Kasumi-1 (cell line): ENCODE measurements at regions not wholly inside any gene's neighbourhood (a gene's known extent, or its start where the extent isn't known, plus 50 kb on each side); places are given as distances from the start of the nearest gene placed in this dataset.
"Not testable (repeated sequence)": the region's sequence is repeated elsewhere in the genome, so short reads cannot be mapped to it uniquely, and the experiment has no call there.

ENCODE experiments used
- DNase-seq, 2 experiments: peaks; one replicate each; lab custom pipeline; 2025; lab: John Stamatoyannopoulos, UW

DNA sequence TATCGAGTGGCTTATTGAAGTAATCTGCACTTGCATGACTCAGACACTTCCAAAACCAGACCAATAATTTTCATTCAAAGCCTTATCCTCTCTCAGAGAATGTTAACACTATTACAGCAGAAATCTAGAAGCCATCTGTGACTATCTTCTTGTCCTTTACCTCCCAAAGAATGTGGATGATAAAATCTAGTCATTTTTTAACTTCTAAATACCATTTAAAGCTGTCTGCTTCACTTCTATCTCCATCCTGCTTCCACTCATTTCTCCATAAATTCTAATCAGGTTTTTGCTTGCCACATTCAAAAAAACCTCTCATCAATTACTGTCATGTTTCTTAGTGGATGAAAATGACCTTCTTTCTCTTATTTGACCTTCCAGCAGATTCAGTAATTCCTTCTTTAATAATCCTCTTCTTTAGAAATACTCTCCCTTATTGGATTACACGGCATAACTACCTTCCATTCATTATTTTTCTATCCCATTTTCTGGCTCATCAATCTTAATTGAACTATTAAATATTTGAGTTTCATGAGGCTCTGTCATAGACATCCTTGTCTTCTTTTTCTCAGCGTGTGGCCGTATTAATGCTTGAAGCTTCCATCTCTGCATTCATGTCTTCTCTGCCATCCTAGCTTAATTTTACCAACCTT lies 1999.4 kb downstream of the MRPL39 start:
- no peak for DNase-seq

DNA sequence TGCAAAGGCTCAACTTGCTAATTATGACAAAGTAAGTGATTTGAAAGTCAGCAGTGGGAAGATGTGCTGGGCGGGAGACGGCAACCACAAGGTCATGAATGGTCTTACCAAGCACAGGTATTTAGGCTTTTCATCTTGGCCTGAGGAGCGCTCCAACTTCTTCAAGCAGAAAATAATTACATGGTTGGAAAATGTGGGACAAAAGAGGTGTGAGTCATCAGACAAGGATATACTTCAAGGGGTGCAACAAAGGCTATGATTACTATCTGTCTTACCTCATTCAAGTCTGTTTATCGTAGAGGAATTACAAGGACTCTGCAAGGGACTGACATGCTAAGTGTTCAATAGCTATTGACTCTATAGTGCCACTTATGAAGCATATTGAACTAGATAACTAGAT lies 2005.7 kb downstream of the MRPL39 start:
- no peak for DNase-seq

DNA sequence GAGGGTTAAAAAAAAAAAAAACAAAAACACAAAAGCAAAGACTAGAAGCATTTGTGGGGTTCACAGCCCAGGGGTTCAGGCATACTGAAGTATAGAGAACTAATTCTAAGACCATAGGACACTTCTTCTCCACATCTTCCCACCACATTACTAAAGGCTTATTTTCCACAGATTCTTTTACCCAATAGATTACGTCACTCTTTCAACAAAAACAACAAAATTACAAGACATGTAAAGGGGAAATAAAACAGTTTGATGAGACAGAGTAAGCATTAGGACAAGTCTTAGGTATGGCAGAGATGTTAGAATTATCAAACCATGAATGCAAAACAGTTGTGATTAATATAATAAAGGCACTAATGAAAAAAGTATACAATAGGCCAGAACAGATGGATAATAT lies 2013.7 kb downstream of the MRPL39 start:
- no peak for DNase-seq

DNA sequence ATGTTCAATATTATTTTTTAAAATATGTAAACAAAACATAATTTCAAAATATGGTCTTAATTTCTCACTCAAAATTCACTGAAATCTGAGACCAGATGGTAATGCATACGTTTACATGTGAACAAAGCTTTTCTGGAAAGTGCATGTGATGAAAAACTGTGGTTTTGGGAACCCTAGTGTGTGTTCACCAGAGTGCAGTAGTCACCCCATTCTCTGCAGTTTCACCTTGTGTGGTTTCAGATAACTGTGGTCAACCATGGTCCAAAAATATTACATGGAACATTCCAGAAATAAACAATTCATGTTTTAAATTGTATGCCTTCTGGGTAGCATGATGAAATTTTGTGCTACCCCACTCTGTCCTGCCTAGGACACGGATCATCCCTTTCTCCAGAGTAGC lies 2021.9 kb downstream of the MRPL39 start:
- DNase-seq = no peak

DNA sequence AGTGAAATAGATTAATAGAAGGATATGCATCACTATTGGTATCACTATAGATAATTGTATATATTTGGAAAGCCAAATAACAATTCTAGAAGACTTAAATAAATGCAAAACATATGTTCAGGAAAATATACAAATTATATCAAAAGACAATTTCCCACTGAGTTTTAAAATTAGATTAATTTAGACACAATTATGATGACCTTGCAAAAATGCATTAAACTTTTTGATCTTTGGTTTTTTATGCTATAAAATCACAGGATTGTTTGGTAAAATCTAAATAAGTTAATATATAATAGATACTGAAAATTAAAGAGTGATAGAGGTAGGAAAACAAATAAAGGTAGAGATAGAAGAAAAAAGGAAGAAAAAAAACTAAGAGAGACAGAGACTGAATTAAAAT lies 2027.7 kb downstream of the MRPL39 start:
- no peak for DNase-seq

DNA sequence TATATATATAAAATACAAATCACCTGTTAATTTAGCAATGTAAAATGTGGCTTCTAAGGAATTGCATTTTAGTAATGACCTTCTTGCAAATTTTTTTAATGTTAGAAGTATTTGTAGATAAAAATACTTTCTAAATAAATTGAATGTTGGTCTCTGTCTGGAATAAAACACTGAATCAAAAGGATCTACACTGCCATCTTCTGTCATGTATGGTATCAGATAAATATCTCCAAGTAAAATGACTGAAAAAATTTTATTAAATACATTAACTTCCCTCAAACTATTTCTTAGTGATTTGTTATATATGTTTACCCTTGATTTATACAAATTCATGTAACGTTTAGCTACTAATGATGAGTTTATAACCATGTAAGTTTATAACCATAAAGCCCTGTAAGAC lies 2029.3 kb downstream of the MRPL39 start:
- peak; percentile 0 to 43 for DNase-seq

DNA sequence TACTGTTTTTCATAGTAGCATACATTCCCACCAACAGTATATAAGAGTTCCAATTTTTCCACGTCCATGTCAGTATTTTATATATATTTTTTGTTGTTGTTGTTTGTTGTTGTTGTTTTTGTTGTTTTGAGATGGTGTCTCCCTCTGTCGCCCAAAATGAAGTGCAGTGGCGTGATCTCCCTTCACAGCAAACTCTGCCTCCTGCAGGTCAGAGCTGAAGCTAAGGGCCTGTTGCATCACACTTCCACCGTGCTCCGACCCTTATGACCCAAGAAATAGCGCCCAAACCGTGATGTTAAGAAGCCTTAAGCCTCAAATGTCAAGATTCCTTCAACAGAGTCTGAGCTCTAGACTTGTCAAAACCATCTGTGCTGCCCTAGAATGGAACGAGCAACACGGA lies 2032.3 kb downstream of the MRPL39 start:
- no peak for DNase-seq

DNA sequence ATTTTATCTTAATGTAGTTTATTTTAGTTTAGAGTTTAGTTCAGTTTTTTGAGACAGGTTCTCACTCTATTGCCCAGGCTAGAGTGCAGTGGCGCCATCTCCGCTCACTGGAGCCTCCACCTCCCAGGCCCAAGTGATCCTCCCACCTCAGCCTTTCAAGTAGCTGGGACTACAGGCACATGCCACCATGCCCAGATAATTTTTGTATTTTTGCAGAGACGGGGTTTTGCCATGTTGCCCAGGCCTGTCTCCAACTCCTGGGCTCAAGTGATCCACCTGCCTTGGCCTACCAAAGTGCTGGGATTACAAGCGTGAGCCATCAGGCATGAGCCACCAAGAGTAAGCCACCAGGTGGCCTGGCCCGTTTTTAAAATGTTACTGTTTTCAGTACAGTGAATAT lies 2058.4 kb downstream of the MRPL39 start:
- DNase-seq = not testable (repeated sequence)

DNA sequence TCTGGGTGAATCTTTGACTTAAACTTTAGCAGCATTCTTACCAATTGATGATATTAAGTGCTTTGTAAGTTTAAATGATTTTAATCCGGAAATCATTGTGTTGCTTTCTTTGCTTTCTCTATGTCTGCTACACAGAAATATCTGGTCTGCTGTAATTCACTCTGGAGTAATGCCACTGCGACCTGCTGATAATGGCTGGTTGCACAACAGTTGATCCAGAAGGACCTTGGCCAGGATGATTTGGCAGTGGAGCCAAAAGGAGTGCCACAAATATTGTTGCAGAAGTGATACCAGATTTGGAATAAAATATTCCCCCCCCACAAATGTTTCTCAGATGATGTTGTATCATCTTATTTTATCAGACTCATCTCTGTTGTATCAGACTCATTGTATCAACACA lies 2063.9 kb downstream of the MRPL39 start:
- DNase-seq = no peak

DNA sequence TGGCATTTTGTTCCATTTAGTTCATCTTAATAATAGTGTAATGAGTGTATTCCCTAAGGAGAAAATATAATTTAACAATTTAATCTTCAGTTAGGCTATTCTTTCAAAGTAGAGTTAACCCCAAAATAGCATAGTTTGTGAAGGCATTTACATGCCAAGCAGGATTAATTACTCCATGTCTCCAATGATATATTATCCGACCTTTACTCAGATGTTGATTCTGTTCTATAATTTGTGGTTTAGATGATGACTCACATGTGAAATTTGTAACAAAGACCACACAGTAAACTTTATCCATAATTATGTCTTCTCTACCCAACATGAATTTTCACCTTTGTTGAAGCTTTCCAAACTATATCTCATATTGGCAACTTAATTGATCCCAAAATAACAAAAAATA lies 2065.2 kb downstream of the MRPL39 start:
- no peak for DNase-seq

DNA sequence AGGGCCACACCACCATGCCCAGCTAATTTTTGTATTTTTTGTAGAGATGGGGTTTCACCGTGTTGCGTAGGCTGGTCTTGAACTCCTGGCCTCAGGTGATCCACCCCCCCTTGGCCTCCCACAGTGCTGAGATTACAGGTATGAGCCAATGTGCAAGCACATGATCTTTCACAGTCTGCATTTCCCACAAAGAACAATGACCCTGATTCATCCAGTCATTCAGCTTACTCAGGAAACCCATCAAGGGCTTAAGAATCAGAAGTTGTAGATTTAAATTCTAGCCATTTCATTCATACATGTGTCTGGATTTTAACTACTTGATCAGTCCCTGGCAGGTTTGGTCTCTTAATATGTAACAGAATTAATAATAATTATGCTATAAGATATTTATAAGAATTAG lies 2065.7 kb downstream of the MRPL39 start:
- DNase-seq = no peak

DNA sequence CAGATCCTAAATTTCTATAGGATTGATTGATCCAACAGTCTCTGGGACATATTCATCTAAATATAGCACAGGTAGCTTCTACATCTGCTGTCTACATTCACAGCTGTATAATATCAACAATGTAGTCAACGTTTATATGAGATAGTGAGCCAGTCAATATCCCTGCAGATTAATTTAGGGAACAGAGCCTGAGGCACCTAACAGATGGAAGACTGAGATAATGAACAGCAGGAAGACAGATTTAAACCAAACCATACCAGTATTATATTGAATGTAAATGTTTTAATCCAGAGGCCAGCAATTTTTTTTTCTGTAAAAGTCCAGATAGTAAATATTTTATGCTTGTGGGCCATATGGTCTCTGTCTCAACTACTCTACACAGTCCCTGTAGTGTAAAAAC lies 2072.4 kb downstream of the MRPL39 start:
- no peak for DNase-seq

DNA sequence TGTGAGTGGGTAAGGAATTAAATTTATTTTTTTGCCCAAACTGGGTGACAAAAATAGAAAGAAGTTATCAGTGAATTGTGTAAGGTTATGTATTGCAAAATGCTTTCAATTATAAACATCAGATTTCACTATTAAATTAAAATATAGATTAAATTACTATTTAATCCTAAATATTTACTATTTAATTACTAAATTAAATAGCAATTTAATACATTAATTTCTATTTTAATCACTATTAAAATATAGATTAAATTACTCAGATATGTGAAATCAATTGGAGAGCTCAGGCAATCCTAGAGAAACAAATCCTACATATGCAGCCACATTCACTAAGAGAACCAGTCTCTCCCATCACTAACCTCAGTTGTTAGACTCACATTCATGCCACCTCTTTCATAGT lies 2075.8 kb downstream of the MRPL39 start:
- DNase-seq = no peak

DNA sequence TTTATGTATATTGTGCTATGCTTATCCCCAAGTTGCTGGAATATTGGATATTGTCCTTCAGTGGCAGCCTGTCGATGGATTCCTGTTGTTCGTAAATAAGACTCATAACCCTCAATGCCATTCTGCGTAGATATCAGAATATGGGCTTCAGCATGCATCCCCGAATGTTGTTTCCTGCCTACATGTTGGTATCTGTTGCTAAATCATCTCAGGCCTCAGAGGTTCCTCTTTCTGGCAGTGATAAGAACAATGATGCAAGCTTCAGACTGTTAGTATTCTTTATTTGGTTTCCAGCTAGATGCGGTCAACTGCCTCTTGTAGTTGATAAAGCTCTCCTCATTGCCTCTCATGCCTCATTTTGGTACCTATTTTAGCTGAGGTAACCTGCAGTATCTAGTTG lies 2082.6 kb downstream of the MRPL39 start:
- DNase-seq = peak; percentile 98 to 99

DNA sequence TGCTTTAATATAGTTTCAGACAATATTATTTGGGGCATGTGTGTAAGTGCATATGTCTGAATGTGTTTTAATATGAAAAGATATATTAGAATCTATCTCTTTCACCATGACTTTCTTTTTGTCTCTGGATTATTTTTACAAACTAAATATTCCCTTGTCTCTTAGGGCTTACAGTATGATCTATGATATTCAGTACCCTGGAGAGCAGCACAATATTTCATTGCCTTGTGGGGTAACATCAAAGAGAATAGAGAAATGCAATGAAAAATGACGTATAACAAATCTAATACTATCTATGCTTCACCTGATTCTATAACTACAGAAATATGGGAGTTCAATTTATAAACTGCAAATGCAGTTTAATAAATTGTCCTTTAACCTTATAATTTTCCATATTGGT lies 2084.5 kb downstream of the MRPL39 start:
- DNase-seq = peak; percentile 29 to 52

DNA sequence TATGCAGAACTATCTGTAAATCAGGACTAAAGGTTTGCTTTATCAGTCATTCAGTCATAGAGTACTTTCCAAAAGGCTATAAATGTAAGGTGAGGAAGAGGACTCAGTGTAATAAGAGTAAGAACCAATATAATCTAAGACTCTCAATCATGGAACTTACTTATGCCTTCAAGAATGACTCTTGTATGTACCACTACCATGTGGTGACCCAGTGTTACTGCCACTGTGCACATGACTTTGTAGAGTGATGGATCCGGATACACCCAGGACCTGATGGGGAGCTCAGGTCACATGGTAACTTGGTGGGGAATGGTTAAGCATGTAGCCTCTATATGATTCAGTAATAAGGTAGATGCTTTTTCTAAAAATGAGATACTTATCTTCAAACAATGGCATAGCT lies 2099.8 kb downstream of the MRPL39 start:
- no peak for DNase-seq

DNA sequence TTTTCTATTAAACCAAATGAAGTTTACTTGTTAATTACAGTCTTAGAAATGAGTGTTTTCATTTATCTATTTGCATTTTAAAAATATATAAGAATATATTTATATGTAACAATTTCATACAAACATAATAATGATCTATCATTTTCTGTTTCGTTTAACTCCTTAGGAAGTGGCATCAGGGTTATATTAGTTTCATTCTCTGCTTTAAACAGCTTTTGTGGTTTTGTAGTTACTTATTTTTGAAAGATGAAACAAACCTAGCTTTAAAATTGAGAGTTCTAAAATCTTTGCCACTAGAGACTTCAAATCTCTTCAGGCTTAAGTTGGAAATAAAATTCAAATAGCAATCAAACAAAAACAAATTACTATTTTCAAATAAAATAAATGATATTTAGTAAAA lies 2110.6 kb downstream of the MRPL39 start:
- no peak for DNase-seq

DNA sequence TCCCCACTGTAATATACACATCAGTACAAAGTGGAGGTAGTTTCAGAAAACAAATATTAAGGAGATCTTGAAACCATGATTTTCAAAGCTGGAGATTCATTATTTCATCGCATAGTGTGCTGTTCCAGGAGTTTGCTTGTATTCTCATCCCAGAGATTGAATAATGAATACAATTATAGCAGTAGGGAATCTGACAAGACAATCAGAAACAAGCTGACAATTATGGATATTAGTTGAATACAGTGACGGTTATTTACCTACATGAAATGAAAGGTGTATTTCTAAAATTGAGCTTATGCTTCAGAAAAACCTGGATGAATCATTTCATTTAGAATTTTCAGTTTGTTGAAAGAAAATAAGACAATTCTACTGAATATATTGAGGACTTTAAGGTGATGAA lies 2119.0 kb downstream of the MRPL39 start:
- DNase-seq = no peak

DNA sequence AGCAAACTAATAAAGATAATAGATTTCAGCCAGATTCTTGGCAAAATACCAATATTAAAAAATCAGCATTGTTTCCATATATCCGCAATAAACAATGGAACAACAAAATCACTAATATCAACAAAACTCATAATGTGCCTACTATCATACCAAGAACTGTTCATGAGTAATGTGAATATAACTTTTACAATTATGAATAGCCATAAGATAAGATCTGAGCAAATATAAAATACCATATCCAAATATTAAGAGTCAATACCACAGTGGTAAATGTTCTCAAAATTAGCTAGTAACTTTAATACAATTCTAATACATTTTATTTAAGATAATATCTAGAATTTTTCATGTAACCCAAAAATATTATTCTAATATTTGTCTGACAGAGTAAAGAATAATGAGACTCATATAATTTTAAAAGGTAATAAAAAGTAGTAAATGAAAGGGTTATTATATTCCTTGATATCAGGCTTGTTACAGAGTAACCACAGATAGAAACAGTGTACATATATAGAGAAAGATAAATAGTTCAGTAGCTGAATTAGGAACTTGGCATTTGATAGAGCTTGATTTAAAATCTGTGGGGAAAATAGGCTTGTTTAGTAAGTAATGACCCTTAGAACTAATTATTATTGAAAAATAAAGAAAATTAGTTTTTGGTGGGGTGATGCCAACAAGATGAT lies 2126.6 kb downstream of the MRPL39 start:
- DNase-seq = no peak

DNA sequence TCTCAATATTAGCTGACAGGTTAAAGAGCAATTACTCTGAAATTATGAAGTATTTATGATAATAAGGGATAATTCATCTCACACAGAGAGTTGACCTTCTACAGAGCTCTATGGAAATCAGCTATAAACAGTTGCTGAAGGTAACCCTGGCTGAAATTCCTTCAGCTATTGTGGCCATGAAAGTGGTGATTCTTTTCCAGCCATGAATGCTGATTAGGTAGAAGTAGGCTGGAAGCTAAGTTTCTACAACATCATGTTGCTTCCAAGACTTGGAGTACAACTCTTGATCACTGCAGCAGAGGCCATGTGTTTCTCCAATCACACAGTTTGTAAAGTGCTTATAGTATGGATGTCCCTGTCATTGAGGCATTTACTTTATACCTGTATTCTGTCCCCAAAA lies 2128.9 kb downstream of the MRPL39 start:
- DNase-seq = no peak

DNA sequence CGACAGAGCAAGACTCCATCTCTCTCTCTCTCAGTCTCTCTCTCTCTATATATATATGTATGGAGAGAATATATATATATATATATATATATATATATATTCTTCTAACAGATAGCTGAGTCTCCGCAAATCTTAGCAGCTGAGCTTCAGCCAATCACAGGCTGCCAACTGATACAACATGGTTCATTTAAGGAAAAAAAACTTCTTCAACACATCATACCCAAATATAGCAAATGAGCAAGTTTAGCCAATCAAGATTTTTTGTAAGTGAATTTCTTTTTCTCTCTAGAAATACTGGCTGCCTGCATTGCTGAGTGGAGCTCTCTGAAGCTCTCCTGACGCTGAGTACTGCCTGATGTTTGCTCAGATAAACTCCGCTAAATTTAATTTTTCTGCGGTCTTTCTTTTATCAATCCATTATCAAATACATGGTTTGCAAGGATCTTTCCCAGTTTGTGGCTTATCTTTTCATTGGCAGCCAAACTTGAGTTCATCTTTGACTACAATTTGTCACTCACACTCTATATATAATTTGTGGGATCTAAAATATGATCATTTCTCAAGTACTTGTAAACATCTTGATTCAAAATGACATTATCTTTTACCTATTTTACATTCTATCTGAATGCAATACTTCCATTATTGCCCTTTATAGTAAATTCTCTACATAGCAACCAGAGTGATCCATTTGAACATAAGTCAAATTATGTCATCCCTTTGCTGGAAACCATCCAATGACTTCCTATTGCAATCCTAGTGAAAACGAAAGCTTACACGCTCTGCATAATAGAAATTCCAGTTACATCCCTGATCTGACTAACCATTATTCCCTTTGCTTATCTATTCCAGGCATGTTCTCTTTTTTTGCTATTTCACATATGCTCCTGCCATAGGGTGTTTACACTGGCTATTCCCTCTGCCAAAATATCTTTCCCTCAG lies 2131.7 kb downstream of the MRPL39 start:
- no peak for DNase-seq

DNA sequence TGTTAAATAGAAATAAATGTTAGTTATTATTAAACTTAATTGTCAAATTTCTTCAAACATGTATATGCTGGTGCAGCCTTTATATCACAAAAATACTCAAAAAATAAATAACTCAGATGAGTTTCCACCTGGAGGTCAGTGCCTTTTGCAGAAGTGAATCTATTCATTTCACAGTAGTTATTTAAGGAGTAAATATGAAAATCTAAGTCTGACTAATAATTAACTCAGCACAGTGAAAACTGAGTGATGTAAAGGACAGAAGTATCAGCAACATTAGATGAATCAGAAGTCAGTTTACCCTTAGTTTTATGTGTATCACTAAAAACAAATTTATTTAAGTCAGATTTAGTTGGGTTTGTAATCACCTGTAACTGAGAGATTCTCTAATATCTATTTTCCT lies 2135.4 kb downstream of the MRPL39 start:
- no peak for DNase-seq

DNA sequence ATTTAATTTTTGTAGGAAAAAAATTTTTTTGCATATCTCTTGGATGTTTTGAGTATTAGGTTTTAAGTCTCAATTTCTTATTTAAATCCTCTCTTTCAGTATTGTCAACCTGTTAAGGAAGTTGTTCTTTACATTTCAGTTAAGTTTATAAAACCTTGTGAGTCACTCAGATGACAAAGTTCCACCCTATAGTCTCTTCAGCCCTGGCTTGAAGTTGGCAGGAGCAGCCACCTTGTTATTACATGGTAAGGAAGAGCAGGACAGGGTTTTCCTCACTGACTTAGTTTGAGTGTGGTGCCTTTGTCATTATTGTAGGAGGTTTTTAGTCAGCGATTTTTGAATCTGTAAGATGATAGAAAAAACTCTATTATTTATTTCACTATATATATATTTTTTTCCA lies 2143.9 kb downstream of the MRPL39 start:
- DNase-seq = no peak
